SK-MEL-5 (cell line): ENCODE measurements at regions not wholly inside any gene's neighbourhood (a gene's known extent, or its start where the extent isn't known, plus 50 kb on each side); places are given as distances from the start of the nearest gene placed in this dataset.
"Not testable (repeated sequence)": the region's sequence is repeated elsewhere in the genome, so short reads cannot be mapped to it uniquely, and the experiment has no call there.

Source experiments
- DNase-seq: peaks from one replicate; pipeline ENCODE4 v3.0.0-alpha.2; 2016; ENCODE audit warnings: low read depth, low spot score
- in situ Hi-C: cut with HindIII; loops from 2 replicates; pipeline ENCODE4 v1.10.0; 2016; ENCODE audit warnings: low sequenced_read_pairs, high pct_unique_total_duplicates, low pct_unique_long_range_greater_than_20kb
- small RNA-seq, 2 experiments: library from RNA; depleted of rRNA; stranded (forward); fragments of <200 nt; gene quantifications; one replicate each; pipeline ENCODE3, GENCODE V24; 2014

DNA sequence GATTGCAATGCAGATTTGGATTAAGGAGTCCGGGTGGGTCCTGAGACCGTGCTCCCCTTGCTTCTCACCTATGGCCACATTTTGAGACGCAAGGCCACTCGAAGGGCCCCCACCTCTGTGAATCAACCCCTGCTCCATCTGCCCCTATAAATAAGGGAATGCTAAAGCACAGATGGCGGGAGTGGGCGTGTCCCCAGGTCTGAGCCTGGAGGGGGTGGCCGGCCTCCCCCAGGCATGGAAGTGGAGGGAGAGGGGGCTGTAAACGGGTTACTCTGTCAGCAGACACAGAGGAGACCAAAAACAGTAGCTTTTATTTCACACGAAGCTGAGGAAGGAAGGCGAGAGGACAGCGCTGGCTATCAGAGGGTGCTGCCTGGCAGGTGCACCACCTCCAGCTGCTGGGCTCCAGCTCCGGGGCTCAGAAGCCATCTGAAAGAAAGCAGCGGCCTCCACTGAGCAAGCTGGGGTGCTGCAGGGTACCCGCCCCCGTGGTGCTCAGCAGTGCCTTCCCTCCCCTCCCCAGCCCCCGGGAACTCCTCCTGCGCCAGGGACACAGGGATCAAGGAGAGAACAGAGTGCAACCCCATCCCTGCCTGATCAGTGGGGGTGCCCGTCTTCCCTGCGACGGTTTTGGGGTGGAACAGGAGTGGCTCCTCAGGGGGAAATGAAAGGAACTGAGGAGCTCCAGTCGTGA is 56.7 kb upstream of the RAB6C start:
- in situ Hi-C loops = no loop called here
- no peak for DNase-seq

DNA sequence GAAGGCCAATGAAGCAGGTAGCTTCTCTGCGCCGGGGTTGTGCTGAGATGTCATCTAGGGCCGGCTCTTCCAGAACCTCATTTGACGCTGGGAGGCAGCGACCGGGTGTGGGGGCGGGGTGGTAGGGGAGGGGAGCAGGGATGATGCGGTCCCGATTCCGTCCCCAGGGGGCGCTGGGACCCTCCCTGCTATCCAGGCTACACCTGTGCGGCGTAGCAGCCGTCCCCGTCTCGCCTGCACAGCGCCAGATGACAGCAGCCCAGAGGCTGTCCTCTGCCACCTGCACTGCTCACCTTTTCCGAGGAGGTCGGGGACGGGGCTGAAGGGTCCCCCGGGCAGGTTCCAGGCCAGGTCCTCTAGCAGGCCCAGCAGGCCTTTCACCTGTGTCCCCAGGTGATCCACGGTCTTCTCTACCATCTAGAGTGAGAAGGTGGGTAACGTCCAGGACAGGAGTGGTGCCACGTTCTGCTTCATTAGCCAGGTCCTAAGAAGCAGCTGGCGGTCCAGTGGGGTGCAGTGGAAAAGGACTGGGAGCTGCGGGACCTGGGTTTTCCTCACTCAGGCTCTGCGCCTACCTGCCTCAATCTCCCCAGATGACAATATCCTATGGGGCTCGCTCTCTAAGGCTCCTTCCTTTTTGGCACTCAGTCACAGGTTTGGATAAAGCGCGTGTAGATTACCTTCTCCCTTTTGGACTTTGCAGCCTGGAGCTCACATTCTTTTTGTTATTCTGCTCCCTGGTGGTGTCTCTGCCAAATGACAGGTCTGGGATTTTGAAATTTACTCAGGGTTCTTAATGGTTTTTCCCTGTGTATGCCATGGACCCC is 56.0 kb upstream of the RAB6C start:
- in situ Hi-C loops = no loop called here
- peak; percentile 70 for DNase-seq

DNA sequence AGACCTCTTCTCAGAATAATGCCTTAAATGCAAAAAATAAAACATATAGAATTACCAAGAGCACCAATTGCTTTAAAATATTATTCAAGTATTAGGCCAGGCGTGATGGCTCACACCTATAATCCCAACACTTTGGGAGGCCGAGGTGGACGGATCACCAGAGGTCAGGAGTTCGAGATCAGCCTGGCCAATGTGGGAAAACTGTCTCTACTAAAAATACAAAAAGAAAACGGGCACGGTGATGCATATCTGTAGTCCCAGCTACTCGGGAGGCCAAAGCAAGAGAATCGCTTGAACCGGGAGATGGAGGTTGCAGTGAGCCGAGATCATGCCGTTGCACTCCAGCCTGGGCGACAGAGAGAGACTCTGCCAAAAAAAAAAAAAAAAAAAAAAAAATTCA is 55.4 kb upstream of the RAB6C start:
- DNase-seq, in situ Hi-C loops: not testable (repeated sequence)

DNA sequence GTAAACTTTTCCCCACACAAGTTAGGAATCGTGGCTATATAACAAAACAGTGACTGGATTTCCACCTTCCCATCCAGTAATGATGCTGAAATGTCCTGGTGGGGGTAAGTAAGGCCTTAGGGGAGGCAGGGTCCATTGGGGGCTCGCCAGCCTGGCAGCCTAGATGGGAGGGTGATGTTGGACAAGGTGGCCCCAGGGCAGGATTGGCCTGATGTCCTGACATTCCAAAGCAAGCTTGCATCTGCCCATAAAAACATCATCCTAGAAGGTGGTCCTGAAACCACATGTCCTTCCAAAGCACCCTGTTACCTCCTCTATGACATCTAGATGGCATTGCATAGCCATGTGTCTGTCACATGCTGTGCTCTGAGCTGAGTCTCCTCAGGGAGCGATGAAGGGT is 54.1 kb upstream of the RAB6C start:
- no peak for DNase-seq
- in situ Hi-C loops = no loop called here

DNA sequence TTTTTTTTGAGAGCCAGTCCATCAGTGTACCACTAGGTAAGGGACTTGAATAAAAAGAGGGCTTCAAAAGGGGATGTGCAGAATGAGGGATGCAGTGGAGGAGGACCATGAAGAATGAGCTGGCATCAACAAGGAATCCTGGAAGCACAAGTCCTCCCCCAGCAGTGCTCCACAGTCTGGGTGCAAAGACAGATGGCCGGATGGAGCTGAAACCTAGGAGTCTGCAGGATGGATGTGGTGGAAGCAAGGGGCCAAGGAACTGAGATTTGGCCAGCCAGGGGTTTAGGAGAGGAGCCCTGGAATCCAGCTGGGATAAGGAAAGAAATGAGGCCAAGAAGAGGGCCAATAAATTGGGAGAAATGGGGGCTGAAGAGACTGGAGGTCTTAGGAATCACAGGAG is 51.8 kb upstream of the RAB6C start:
- DNase-seq = no peak
- in situ Hi-C loops = no loop called here

DNA sequence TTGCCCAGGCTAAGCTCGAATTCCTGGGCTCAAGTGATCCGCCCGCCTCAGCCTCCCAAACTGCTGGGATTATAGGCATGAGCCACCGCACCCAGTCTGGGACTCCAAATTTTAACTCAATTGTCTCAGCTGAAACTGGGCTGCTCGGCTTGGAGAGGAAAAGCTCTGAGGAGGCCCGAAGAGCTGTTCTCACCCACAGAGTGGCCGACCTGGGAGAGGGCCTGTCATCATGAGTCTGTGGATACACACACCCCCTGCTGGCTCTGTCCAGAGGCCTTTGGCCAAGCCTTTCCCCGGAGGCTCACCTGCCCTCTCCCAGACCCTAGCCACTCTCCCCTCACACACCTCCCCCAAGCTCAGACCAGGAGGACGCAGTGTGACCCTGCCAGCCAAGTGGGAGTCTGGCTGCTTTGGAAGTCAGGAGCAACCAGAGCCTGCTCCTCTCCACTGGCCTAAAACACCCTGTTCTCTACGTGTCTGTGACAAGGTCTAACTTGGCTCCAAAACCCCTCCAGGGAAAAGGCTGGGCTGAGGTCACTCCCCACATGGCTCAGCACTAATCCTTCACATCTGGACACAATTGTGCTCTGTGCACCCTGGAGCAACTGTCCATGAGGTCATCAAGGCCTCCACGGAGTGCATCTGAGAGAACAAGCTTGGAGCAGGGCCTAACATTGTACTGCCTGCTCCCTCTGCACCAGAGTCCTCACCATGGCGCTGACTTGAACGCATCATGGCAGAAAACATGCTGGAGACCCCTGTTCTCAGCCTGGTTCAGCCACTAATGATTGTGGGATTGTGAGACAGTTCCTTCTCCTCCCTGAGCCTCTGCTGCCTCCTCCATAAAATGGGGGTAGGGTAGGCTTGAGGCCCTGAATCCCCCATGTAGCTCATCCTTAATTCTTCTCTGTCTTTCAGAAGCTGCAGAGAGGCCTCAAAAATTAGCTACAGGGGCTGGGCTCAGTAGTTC is 49.9 kb upstream of the RAB6C start:
- in situ Hi-C loops = no loop called here
- peak; percentile 32 for DNase-seq

Small RNA genes in the stretch of these regions (small RNA-seq; reads per million reads assigned to genes)
- 0.08 to 2.1 reads per million in 2 experiments for gene RNA5SP103
